HG03066 (cell line): ENCODE measurements at regions not wholly inside any gene's neighbourhood (a gene's known extent, or its start where the extent isn't known, plus 50 kb on each side); places are given as distances from the start of the nearest gene placed in this dataset.
"Not testable (repeated sequence)": the region's sequence is repeated elsewhere in the genome, so short reads cannot be mapped to it uniquely, and the experiment has no call there.

Source experiments
- ATAC-seq: cut with Tn5 transposase; IDR thresholded peaks from one replicate; pipeline ENCODE4 v1.9.1; 2021; ENCODE audit warnings: low read depth; ENCODE audit not compliant: unreplicated experiment

DNA sequence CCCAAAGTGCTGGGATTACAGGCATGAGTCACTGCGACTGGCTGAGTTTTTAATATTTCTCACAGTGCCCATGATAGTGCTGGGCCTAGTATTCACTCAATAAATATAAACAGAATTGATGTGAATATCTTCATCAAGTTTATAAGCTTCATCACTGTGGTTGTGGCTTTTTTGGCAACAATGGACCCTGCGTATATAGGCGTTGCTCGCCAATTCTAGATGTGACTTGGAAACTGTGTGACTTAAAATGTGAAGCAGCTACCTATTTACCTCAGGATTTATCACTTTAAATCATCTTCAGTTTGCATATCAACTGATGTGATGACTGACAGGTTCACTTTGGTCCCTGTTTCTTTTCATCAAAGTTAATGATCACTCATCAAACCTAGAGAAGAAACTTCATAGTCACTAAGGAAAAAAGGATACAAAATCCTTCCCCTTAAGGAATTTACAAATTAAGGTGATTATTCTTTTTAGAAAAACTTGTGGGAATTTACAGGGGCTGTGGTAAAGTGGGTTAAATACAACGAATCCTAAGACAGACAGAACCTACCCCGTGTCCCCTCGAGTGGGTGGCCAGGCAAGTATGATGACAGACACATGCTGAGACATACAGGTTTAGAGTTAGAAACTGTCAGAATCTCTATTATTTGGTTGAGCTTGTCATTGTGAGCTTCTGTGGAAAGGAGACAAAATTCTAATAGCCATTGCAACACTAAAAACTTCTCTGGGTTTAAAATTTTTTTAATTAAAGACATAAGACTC, 101.3 kb downstream of the AKAP11 start:
- no peak for ATAC-seq

- ATAC-seq: no peak
These were observed 103.7 kb downstream of the AKAP11 start for GRCh38 chr13:42375663-42376062.

DNA sequence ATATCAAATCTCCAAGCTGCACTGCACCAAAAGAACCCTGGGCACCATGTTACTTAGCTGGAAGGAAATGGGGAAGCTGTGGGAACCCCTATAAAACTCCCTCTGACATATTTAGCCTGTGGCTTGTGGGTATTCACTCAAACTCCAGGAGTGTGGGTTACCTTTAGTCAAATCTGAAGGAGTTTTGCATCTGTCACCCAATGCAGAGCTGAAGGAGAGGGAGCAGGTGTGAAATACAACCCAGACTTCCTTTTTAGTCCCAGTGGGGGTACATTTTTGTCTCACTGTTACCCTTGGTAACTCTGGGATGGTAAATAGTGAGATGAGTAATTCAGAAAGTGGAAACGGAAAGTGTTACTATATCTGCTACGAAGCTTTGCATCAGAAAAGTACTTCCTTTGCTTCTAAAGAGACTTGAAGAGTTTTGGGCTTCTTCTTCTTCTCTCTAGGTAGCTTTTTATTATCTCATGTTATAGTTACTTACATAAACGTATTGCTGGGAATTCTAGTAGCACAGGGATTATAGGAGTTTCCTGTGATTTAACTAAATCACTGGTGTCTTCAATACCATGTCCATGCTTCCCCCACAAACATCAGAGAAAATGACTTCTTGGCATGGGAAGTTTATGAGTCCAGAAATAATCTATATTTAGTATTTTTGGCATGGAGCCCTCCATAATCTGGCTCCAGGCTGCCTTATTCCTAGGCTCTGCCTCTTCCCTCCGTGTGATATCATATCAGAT, 105.9 kb downstream of the AKAP11 start:
- ATAC-seq: peak; percentile 81

- peak; percentile 34 for ATAC-seq
These were observed 106.4 kb downstream of the AKAP11 start for GRCh38 chr13:42378383-42378780.

GRCh38 chr13:42379241-42379640, 107.3 kb downstream of the AKAP11 start:
- no peak for ATAC-seq

DNA sequence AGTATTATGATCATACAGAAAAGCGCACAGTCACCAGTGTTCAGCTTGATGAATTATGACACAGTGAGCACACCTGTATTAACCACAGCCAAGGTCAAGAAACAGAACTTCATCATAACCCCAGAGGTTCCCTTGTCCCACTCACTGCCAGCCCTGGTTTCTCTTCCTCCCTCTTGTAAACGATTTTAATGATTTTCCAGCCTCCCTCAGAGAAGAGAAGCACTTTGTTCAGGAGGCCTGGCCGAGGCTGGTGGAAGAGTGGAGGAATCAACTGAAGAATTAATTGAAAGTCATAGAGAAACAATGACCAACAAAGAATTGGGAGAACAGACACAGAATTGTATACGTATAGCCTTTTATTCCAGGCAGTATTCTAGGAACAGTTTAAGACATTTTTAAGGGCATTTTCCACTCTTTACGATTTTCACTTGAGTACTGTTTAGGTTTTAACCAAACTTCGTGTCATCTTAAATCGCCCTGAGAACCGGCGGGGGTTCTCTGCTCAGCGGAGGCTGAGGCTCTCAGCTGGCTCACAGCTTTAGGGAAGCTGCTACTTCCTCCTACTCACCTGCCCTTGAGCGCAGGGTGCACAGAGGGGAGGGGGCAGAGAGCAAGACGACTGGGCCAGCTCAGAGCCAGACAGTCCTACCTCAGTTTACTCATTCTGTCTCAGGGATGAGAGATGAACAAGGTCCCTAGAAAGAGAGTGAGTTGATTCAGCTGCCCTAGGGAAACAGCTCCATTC, 108.6 kb downstream of the AKAP11 start:
- peak; percentile 40 for ATAC-seq

- no peak for ATAC-seq
These were observed 109.1 kb downstream of the AKAP11 start for GRCh38 chr13:42381165-42381425.

GRCh38 chr13:42381426-42381825, 109.5 kb downstream of the AKAP11 start:
- not testable (repeated sequence) for ATAC-seq

GRCh38 chr13:42383025-42383424, 111.1 kb downstream of the AKAP11 start:
- ATAC-seq: no peak

DNA sequence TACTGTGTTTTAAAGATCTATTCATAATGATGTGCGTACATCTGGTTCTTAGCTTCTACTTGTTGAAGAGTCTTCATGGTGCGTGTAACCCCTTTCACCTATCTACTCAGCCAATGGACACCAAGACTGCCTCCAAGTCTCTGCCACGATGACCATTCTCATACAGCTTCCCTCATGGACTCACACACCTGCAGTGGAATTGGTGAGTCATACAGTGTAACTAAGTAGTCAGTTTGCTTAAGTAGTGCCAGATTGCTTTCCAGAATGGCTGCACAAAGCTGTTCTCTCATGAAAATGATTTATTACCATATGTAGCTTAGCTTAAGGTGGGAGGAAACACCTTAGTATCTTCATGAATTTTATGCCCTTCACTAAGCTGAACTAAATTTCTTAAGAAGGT, 112.3 kb downstream of the AKAP11 start:
- ATAC-seq: no peak

- ATAC-seq: no peak
These were observed 116.4 kb downstream of the AKAP11 start for GRCh38 chr13:42388326-42388725.

DNA sequence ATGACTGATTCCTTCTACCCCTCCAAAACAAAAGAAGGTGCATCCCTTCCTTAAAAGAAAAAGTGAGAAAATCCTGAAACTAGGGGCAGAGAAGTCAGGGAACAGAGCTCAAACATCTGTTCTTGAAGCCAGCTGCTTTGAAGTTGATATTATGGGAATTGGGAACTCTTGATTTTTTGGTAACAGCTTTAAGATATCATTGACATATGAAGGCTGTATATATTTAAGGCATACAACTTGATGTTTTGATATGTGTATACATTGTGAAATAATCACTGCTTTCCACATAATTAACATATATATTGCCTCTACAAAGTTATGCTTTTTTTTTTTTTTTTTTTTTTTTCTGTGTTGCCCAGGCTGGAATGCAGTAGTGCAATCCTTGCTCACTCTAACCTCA, 117.1 kb downstream of the AKAP11 start:
- ATAC-seq: no peak

GRCh38 chr13:42392180-42392579, 120.2 kb downstream of the AKAP11 start:
- no peak for ATAC-seq

DNA sequence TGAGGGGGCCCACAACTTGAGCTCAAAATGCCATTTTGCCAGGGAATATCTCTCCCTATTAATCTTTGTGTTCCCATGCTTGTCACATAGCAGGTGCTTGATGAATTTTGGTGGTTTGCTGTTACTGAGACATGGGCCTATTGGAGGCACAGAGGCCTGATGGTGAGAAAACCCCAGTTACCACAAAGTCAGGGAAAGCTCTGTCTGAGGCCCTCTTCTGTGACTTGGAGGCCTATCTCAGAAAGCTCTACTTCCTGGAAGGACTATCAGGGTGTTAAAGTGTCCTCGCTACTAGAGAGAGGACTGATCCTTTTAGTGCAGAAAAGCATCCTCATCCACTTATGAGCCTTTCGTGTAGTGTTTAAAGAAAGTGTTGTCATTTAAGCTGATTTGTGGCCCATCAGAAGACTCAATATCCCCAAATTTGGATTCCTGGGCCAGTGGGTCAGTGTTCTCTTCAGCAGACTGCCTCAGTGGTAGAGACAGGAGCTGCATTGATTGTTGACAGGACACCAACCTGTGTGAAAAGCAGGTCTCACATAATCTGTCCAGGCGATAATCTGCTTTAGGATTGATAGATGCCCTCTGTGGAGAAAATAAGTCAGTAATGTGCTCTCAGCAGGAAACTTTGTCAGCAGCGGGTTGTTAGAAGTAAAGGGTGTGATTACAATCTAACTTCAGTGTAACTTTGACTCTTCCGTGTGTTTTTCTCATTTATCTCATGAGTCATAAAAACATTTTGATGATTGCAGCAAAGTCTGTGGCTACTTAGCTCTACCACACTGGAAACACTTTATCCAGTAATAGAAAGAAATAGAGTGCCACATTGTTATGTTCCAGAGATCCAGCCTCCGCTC, 121.0 kb downstream of the AKAP11 start:
- no peak for ATAC-seq

- peak; percentile 36 for ATAC-seq
These were observed 121.8 kb downstream of the AKAP11 start for GRCh38 chr13:42393573-42394360.

DNA sequence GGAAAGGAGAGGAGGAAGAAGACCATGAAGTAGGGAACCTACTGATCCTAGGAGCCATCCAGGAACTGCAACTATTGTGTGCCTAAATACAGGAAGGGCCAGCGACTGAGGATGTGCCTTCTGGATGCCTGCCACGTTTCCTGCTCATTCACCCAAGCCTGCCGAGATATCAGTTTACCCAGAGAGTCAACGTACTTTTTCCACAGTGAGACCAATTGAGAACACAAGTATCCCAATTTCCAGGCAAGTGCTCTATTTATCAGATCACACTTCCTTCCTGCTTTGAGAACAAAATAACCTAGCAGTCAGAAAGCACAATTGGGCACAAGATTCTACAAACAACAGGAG, 122.4 kb downstream of the AKAP11 start:
- ATAC-seq: no peak

DNA sequence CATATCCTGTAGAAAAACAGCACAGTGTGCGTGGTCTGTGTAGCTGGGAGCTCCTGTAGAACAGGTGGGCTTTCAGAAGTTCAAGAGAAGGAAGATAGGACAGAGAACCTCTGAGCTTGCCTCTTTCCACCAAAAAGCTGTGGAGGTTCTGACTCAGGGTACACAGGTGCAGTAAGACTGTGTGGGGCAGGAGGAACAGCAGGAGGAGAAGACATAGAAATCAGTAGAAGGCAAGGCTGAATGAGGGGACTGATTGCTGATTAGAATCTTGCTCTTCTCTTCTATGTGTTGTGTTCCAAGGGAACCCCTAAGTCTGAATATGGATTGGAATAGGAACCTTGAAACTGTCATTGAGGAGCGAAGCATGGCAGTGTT, 122.7 kb downstream of the AKAP11 start:
- ATAC-seq: no peak

DNA sequence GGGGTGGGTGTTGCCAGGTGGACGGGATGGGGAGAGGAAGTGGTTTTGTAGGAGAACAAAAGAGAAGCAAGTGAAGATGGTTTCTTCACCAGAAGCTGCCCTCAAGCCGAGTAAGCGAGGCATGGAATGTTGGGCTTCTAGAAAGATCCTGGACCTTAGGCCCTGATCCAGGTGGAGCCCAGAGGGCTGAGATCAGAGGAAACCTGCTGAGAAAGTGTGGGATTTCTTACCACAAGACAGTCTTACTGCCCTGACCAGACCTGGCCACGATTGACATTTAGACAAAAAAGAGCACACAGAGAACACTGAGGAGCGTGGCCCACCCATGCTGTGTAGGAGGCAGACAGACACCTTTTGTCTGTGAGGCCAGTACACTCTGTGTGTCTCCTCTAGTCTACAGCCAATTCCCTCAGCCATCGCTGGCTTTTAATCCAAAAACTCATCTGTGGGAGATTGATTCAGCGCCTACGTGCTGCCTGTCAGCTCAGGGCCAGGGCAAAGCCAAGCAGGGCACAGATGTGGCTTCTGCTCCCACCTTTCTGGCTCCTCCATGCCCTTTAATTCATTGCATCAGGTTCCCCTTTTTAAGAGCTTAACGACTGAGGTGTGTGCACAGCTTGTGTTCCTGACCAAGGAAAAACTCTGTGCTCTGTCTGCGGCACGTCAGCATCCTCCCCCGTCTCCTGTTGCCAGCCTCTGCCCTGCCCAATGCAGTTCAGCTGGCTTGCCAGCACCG, 123.3 kb downstream of the AKAP11 start:
- ATAC-seq: no peak

DNA sequence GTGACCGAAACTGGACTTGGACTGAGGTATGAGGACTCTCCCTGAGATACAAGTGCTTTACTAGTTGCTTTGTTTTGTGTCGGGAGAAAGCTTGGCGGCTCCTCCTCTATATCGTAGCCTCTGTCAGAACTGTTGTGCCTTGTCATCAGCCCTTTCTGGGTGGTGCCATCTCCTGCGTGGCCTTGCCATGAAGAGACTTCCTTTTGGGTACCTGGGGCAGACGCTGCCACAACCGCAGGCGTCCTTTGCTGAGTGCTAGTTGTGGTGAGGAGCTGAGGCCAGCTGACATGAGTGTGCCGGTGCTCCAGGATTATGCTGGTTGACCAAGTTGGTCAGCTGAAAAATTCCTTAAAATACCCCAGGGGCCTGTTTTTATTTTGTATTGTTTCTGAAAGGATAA, 124.5 kb downstream of the AKAP11 start:
- ATAC-seq: no peak
